ENCODE measurements at regions not wholly inside any gene's neighbourhood (a gene's known extent, or its start where the extent isn't known, plus 50 kb on each side); places are given as distances from the start of the nearest gene placed in this dataset.
"Not testable (repeated sequence)": the region's sequence is repeated elsewhere in the genome, so short reads cannot be mapped to it uniquely, and the experiment has no call there.

- 30 to 90% (median 64%) methylated on average over 1 to 4 of the region's 12 CpGs; no CpG with 5 or more reads in 2 of the 10 experiments for WGBS, 10 experiments
- peak in 2 of 8 experiments; percentile 11 for ATAC-seq (replicated peaks in 6 of 8)
- in situ Hi-C loops (cut with MboI; ENCODE audit: low pct_unique_long_range_greater_than_20kb in 2 of 9, low sequenced_read_pairs in 9 of 9, unreplicated experiment in 9 of 9): loop anchor here in 1 of 9 experiments (25.0 kb wide), 1 partner anchor 498 kb away; no protein-coding TSS in a partner anchor
- Histone ChIP-seq H3K4me3 (no peak overlapping the region), H3K27ac (no peak overlapping the region), H3K4me1 (replicated peaks in 1 of 2) (peaks cover 20 to 24% of the 10 kb centered on the region in 2 donors)
These were observed 91.7 kb upstream of the PITRM1 start for GRCh38 chr10:3264161-3264761.

DNA sequence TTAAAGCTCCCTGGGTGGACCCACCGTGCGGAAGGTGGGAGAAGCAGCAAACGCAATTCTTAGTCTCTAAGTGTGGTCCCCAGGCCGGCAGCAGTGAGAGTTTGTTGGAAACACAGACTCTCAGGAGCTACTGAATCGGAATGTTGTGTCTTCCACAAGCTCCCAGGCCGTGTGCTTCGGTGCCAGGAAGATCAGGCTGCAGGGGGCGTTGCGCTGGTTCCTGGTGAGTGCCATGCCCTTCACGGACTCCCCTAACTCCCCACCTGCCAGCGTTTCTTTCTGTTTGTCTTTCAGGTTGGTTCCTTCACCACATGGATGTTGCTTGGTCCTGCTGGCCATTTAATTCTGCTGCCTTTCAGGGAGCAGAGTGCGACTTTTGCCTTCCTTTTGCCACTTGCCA, 91.2 kb upstream of the PITRM1 start:
- in situ Hi-C loops (cut with MboI; ENCODE audit: low pct_unique_long_range_greater_than_20kb in 2 of 9, low sequenced_read_pairs in 9 of 9, unreplicated experiment in 9 of 9): loop anchor here in 1 of 9 experiments (25.0 kb wide), 1 partner anchor 499 kb away; no protein-coding TSS in a partner anchor
- Histone ChIP-seq H3K27ac (no peak overlapping the region), H3K4me3 (no peak overlapping the region), H3K4me1 (replicated peaks in 1 of 2) (peaks cover 19 to 21% of the 10 kb centered on the region in 2 donors)
- ATAC-seq (replicated peaks in 6 of 8): no peak
- WGBS, 10 experiments: 77 to 100% (median 87%) methylated on average over 1 to 11 of the region's 12 CpGs; no CpG with 5 or more reads in 2 of the 10 experiments

GRCh38 chr10:3263082-3263481, 90.5 kb upstream of the PITRM1 start:
- 43 to 100% (median 67%) methylated on average over 1 to 2 of the region's 3 CpGs; no CpG with 5 or more reads in 4 of the 10 experiments for WGBS, 10 experiments
- Histone ChIP-seq H3K4me3 (no peak overlapping the region), H3K27ac (no peak overlapping the region), H3K4me1 (replicated peaks in 1 of 2) (peaks cover 21 to 25% of the 10 kb centered on the region in 2 donors)
- ATAC-seq (replicated peaks in 6 of 8): no peak
- in situ Hi-C loops (cut with MboI; ENCODE audit: low pct_unique_long_range_greater_than_20kb in 2 of 9, low sequenced_read_pairs in 9 of 9, unreplicated experiment in 9 of 9): loop anchor here in 1 of 9 experiments (25.0 kb wide), 1 partner anchor 499 kb away; no protein-coding TSS in a partner anchor

DNA sequence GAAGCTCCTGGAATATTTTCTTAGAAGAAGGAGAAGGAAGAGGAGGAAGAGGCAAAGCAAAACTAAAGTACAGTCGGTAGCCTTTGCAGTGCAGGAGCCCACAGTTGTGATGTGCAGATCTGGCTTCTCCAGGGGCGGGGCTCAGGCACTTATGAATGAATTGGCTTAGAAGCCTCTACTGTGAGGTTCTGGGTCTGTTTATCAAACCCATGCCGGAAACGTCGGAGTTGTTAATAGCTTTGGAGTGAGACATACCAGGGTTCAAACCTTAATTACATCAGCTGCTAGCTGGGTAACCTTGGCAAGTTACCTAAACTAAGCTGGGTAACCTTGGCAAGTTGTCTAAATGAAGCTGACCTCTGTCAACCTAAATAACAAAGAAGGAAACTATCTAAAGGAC, 89.3 kb upstream of the PITRM1 start:
- WGBS, 10 experiments: 54 to 100% (median 86%) methylated on average over 1 to 5 of the region's 5 CpGs; no CpG with 5 or more reads in 2 of the 10 experiments
- ATAC-seq (replicated peaks in 6 of 8): no peak
- in situ Hi-C loops (cut with MboI; ENCODE audit: low pct_unique_long_range_greater_than_20kb in 2 of 9, low sequenced_read_pairs in 9 of 9, unreplicated experiment in 9 of 9): loop anchor here in 1 of 9 experiments (25.0 kb wide), 1 partner anchor 500 kb away; no protein-coding TSS in a partner anchor
- Histone ChIP-seq H3K4me3 (no peak overlapping the region), H3K4me1 (replicated peaks in 1 of 2) (peaks cover 21 to 35% of the 10 kb centered on the region in 2 donors), H3K27ac (no peak overlapping the region)

DNA sequence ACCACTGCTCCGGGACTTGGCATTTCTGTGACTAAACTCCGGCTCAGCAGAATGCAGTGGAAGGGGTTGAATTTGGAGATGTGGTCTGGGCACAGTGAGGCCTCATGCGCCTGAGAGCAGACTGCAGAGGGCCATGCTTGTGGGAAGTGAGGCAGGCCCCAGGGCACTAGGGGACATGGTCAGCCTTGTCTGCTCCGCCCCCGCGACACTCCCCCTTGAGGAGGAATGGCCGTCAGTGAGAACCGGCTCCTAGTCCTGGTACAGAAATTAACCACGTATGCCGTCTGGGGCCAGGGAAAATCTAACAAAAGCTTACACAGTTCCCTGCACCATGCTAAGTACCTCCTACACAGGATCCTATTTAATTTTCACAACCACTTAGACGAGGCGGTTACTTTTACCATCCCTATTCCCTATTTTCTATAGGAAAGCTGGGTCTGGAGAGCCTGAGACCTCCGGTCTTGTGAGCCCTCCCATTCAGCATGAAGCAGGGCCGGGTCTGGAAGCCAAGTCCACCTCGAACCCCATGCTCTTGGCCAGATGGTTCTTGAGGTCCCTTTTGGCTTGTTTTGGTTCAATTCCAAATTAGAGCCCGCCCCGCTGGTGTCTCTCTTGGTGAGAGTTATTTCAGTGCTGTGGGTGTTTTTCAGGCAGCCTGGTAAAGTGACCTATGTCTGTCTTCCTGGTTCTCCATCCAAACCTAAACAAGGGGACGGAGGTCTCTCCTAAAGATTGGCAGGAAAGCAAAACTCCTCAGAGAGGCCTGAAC, 87.7 kb upstream of the PITRM1 start:
- in situ Hi-C loops (cut with MboI; ENCODE audit: low pct_unique_long_range_greater_than_20kb in 2 of 9, low sequenced_read_pairs in 9 of 9, unreplicated experiment in 9 of 9): loop anchor here in 1 of 9 experiments (25.0 kb wide), 1 partner anchor 502 kb away; no protein-coding TSS in a partner anchor
- H3K27ac ChIP-seq: no peak overlapping the region
- WGBS, 10 experiments: 71 to 100% (median 95%) methylated on average over 1 to 10 of the region's 18 CpGs; no CpG with 5 or more reads in 2 of the 10 experiments
- no peak for ATAC-seq (replicated peaks in 6 of 8)
- peaks cover 17 to 27% of the 10 kb centered on the region in 2 donors for H3K4me1 ChIP-seq (replicated peaks in 1 of 2)
- H3K4me3 ChIP-seq: no peak overlapping the region

GRCh38 chr10:3259499-3259898, 86.9 kb upstream of the PITRM1 start:
- ATAC-seq (replicated peaks in 6 of 8): no peak
- no peak overlapping the region for H3K4me3 ChIP-seq
- peaks cover 10 to 21% of the 10 kb centered on the region in 2 donors for H3K4me1 ChIP-seq (replicated peaks in 1 of 2)
- H3K27ac ChIP-seq: no peak overlapping the region
- WGBS, 10 experiments: 67 to 100% (median 93%) methylated on average over 2 to 9 of the region's 11 CpGs; no CpG with 5 or more reads in 1 of the 10 experiments
- in situ Hi-C loops (cut with MboI; ENCODE audit: low pct_unique_long_range_greater_than_20kb in 2 of 9, low sequenced_read_pairs in 9 of 9, unreplicated experiment in 9 of 9): loop anchor here in 1 of 9 experiments (25.0 kb wide), 1 partner anchor 503 kb away; no protein-coding TSS in a partner anchor

- peak in 1 of 8 experiments; percentile 62 for ATAC-seq (replicated peaks in 6 of 8)
- WGBS, 10 experiments: 67 to 100% (median 90%) methylated on average over 1 to 5 of the region's 7 CpGs; no CpG with 5 or more reads in 4 of the 10 experiments
- H3K4me1 ChIP-seq (replicated peaks in 1 of 2): peaks cover 6 to 17% of the 10 kb centered on the region in 2 donors
- no peak overlapping the region for H3K4me3 ChIP-seq
- in situ Hi-C loops (cut with MboI; ENCODE audit: low pct_unique_long_range_greater_than_20kb in 2 of 9, low sequenced_read_pairs in 9 of 9, unreplicated experiment in 9 of 9): loop anchor here in 1 of 9 experiments (25.0 kb wide), 1 partner anchor 504 kb away; no protein-coding TSS in a partner anchor
- H3K27ac ChIP-seq: no peak overlapping the region
These were observed 85.8 kb upstream of the PITRM1 start for GRCh38 chr10:3258394-3258793.

DNA sequence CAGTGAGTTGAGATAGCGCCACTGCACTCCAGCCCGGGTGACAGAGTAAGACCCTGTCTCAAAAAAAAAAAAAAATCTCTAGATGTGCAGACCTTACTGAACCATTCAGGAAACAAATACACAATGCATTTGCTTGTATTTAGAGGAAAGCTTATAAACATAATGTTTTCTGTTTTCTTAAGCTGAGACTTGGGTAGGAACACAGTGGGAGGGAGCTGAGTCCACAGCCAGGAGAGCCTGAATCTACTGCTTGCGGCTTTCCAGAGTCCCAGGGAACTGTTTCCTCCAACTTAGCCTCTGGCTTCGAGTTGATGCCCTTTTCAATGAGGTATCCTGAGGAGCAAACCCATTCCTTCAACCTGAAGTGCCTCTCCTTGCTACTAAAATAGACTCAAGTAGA, 83.0 kb upstream of the PITRM1 start:
- no peak for ATAC-seq (replicated peaks in 6 of 8)
- Histone ChIP-seq H3K4me3 (no peak overlapping the region), H3K4me1 (replicated peaks in 1 of 2) (peaks cover 0 to 15% of the 10 kb centered on the region in 2 donors), H3K27ac (no peak overlapping the region)
- in situ Hi-C loops (cut with MboI; ENCODE audit: low pct_unique_long_range_greater_than_20kb in 2 of 9, low sequenced_read_pairs in 9 of 9, unreplicated experiment in 9 of 9): loop anchor here in 1 of 9 experiments (25.0 kb wide), 1 partner anchor 507 kb away; no protein-coding TSS in a partner anchor
- 17 to 92% (median 73%) methylated on average over 1 to 4 of the region's 4 CpGs; no CpG with 5 or more reads in 3 of the 10 experiments for WGBS, 10 experiments

DNA sequence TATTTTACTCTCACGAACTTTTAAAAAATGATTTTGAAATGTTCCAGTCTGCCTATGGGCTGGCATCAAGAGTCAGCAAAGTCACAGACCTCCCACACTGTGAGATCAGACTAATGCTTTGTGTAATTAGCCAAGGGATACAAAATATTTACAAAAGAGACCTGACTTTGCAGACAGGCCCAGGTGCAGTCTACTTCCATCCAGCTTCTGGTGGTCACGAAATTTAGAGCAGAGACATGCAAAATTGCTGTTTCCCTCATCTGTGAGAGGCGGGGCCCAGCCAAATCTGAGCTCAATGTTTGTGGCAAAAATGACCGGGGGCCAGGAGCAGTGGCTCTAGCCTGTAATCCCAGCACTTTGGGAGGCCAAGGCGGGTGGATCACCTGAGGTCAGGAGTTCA, 82.5 kb upstream of the PITRM1 start:
- peak in 2 of 8 experiments; percentile 29 to 68 for ATAC-seq (replicated peaks in 6 of 8)
- Histone ChIP-seq H3K27ac (no peak overlapping the region), H3K4me3 (no peak overlapping the region), H3K4me1 (replicated peaks in 1 of 2) (peaks cover 0 to 15% of the 10 kb centered on the region in 2 donors)
- 9 to 93% (median 70%) methylated on average over 1 to 4 of the region's 5 CpGs for WGBS, 10 experiments
- in situ Hi-C loops (cut with MboI; ENCODE audit: low pct_unique_long_range_greater_than_20kb in 2 of 9, low sequenced_read_pairs in 9 of 9, unreplicated experiment in 9 of 9): loop anchor here in 1 of 9 experiments (25.0 kb wide), 1 partner anchor 507 kb away; no protein-coding TSS in a partner anchor

DNA sequence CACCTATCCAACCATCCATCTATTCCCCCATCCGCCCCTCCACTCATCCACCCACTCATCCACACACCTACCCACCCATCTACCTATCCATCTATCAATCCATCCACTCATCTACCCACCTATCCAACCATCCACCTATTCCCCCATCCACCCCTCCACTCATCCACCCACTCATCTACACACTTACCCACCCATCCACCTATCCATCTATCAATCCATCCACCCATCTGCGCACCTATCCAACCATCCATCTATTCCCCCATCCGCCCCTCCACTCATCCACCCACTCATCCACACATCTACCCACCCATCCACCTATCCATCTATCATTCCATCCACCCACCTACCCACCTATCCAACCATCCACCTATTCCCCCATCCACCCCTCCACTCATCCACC, 81.4 kb upstream of the PITRM1 start:
- not testable (repeated sequence) for ATAC-seq (replicated peaks in 6 of 8); H3K27ac ChIP-seq; H3K4me3 ChIP-seq
- in situ Hi-C loops (cut with MboI; ENCODE audit: low pct_unique_long_range_greater_than_20kb in 2 of 9, low sequenced_read_pairs in 9 of 9, unreplicated experiment in 9 of 9): loop anchor here in 1 of 9 experiments (25.0 kb wide), 1 partner anchor 508 kb away; no protein-coding TSS in a partner anchor
- peaks cover 7 to 19% of the 10 kb centered on the region in 2 donors for H3K4me1 ChIP-seq (replicated peaks in 1 of 2)
- WGBS, 10 experiments: no CpG with 5 or more reads among the region's 3 CpGs

DNA sequence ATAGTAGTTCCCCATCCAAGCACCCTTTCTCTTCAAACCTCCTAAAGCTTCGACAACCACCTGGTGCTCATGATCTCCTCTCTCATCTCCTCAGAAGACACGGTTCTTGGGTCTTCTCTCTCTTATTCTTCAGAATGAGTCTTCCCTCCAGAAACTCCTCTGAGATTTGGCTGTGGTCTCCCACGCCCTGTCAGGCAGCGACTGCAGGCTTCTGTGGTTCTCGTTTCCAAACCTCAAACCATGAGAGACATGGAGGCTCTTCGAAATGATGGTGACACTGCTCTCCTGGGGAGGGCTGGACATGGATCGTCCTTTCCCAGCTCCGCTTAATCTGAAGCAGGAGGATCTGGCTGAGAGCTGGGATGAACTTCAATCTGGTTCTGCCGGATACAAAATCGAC, 78.6 kb upstream of the PITRM1 start:
- in situ Hi-C loops (cut with MboI; ENCODE audit: low pct_unique_long_range_greater_than_20kb in 2 of 9, low sequenced_read_pairs in 9 of 9, unreplicated experiment in 9 of 9): loop anchor here in 1 of 9 experiments (25.0 kb wide), 1 partner anchor 511 kb away; no protein-coding TSS in a partner anchor
- Histone ChIP-seq H3K4me3 (no peak overlapping the region), H3K27ac (no peak overlapping the region), H3K4me1 (replicated peaks in 1 of 2) (peaks cover 10 to 14% of the 10 kb centered on the region in 2 donors)
- WGBS, 10 experiments: 78 to 100% (median 90%) methylated on average over 1 to 8 of the region's 10 CpGs; no CpG with 5 or more reads in 3 of the 10 experiments
- no peak for ATAC-seq (replicated peaks in 6 of 8)

GRCh38 chr10:3249307-3249889, 76.8 kb upstream of the PITRM1 start:
- Histone ChIP-seq H3K4me3 (no peak overlapping the region), H3K4me1 (replicated peaks in 1 of 2) (peaks cover 10 to 14% of the 10 kb centered on the region in 2 donors), H3K27ac (peak overlapping the region; percentile 53 to 63)
- in situ Hi-C loops (cut with MboI; ENCODE audit: low pct_unique_long_range_greater_than_20kb in 2 of 9, low sequenced_read_pairs in 9 of 9, unreplicated experiment in 9 of 9): loop anchor here in 2 of 9 experiments (10.0 to 25.0 kb wide), 2 partner anchors 525 to 538 kb away; partner anchors contain the start of gene KLF6 (in 1 of the 2)
- 21 to 96% (median 65%) methylated on average over 2 to 5 of the region's 5 CpGs for WGBS, 10 experiments
- ATAC-seq (replicated peaks in 6 of 8): no peak
